ENCODE measurements at regions not wholly inside any gene's neighbourhood (a gene's known extent, or its start where the extent isn't known, plus 50 kb on each side); places are given as distances from the start of the nearest gene placed in this dataset.
"Not testable (repeated sequence)": the region's sequence is repeated elsewhere in the genome, so short reads cannot be mapped to it uniquely, and the experiment has no call there.

DNA sequence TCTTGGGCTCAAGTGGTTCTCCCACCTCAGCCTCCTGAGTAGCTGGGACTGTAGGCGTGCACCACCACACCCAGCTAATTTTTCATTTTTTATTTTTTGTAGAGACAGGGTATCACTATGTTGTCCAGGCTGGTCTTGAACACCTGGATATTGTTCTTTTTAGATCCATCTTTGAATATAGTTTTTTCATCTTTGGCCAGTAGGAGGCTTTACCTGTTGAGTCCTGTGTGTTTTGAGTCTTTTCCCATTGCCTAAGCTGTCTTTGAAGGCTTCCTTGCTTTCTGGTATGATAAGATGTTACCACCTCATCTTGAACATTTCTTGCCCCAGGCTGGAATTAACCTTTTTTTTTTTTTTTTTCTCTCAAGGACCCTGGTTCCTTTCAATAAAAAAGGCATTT lies 387.8 kb upstream of the RUNX1 start:
- TF ChIP-seq GABPA (IDR thresholded peaks at IDR 0.05; ENCODE audit: low read depth) (no peak), POLR2AphosphoS5 (IDR thresholded peaks at IDR 0.05; ENCODE audit: low read depth) (no peak), CTCF (IDR thresholded peaks at IDR 0.05; ENCODE audit: insufficient read depth, low read length) (no peak), SPI1 (IDR thresholded peaks at IDR 0.05; ENCODE audit: borderline replicate concordance, low read depth) (no peak)
- TF ChIP-seq, protein P1, sequence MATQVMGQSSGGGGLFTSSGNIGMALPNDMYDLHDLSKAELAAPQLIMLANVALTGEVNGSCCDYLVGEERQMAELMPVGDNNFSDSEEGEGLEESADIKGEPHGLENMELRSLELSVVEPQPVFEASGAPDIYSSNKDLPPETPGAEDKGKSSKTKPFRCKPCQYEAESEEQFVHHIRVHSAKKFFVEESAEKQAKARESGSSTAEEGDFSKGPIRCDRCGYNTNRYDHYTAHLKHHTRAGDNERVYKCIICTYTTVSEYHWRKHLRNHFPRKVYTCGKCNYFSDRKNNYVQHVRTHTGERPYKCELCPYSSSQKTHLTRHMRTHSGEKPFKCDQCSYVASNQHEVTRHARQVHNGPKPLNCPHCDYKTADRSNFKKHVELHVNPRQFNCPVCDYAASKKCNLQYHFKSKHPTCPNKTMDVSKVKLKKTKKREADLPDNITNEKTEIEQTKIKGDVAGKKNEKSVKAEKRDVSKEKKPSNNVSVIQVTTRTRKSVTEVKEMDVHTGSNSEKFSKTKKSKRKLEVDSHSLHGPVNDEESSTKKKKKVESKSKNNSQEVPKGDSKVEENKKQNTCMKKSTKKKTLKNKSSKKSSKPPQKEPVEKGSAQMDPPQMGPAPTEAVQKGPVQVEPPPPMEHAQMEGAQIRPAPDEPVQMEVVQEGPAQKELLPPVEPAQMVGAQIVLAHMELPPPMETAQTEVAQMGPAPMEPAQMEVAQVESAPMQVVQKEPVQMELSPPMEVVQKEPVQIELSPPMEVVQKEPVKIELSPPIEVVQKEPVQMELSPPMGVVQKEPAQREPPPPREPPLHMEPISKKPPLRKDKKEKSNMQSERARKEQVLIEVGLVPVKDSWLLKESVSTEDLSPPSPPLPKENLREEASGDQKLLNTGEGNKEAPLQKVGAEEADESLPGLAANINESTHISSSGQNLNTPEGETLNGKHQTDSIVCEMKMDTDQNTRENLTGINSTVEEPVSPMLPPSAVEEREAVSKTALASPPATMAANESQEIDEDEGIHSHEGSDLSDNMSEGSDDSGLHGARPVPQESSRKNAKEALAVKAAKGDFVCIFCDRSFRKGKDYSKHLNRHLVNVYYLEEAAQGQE (IDR thresholded peaks at IDR 0.05; ENCODE audit: insufficient replicate concordance, low read depth), result no peak
- H3K27ac ChIP-seq (replicated peaks), result no peak overlapping the region
- H3K4me3 ChIP-seq (replicated peaks; ENCODE audit: insufficient read depth, low read length), result no peak overlapping the region
- no peak for DNase-seq (ENCODE audit: low read depth in 1 of 2, low spot score in 1 of 2)
- no peaks in the 10 kb centered on the region for H3K27me3 ChIP-seq (ENCODE audit: insufficient read depth, poor library complexity, severe bottlenecking)

- not testable (repeated sequence) for H3K4me3 ChIP-seq (replicated peaks; ENCODE audit: insufficient read depth, low read length); DNase-seq (ENCODE audit: low read depth in 1 of 2, low spot score in 1 of 2); H3K27me3 ChIP-seq (ENCODE audit: insufficient read depth, poor library complexity, severe bottlenecking); H3K27ac ChIP-seq (replicated peaks)
These were observed 383.5 kb upstream of the RUNX1 start for GRCh38 chr21:35432601-35433000.

GRCh38 chr21:35430260-35430659 lies 381.2 kb upstream of the RUNX1 start:
- no peak for DNase-seq (ENCODE audit: low read depth in 1 of 2, low spot score in 1 of 2)
- Histone ChIP-seq H3K4me3 (replicated peaks; ENCODE audit: insufficient read depth, low read length) (no peak overlapping the region), H3K27ac (replicated peaks) (no peak overlapping the region), H3K27me3 (ENCODE audit: insufficient read depth, poor library complexity, severe bottlenecking) (peaks cover 2% of the 10 kb centered on the region)
- TF ChIP-seq SPI1 (IDR thresholded peaks at IDR 0.05; ENCODE audit: borderline replicate concordance, low read depth) (no peak), POLR2AphosphoS5 (IDR thresholded peaks at IDR 0.05; ENCODE audit: low read depth) (no peak), CTCF (IDR thresholded peaks at IDR 0.05; ENCODE audit: insufficient read depth, low read length) (no peak), GABPA (IDR thresholded peaks at IDR 0.05; ENCODE audit: low read depth) (no peak)
- TF ChIP-seq, protein P1 (IDR thresholded peaks at IDR 0.05; ENCODE audit: insufficient replicate concordance, low read depth), result no peak

GRCh38 chr21:35428937-35429336 lies 379.8 kb upstream of the RUNX1 start:
- TF ChIP-seq SPI1 (IDR thresholded peaks at IDR 0.05; ENCODE audit: borderline replicate concordance, low read depth) (no peak), CTCF (IDR thresholded peaks at IDR 0.05; ENCODE audit: insufficient read depth, low read length) (no peak), POLR2AphosphoS5 (IDR thresholded peaks at IDR 0.05; ENCODE audit: low read depth) (no peak)
- DNase-seq (ENCODE audit: low read depth in 1 of 2, low spot score in 1 of 2), result no peak
- H3K27me3 ChIP-seq (ENCODE audit: insufficient read depth, poor library complexity, severe bottlenecking), result peaks cover 2% of the 10 kb centered on the region
- no peak overlapping the region for H3K4me3 ChIP-seq (replicated peaks; ENCODE audit: insufficient read depth, low read length)
- H3K27ac ChIP-seq (replicated peaks), result no peak overlapping the region

Measured in HL-60 (cell line).